A549 (cell line): ENCODE measurements at regions not wholly inside any gene's neighbourhood (a gene's known extent, or its start where the extent isn't known, plus 50 kb on each side); places are given as distances from the start of the nearest gene placed in this dataset.

Experiments used
- BHLHE40 ChIP-seq: IDR thresholded peaks from 2 replicates; pipeline ENCODE4 v1.6.1; 2012; ENCODE audit warnings: low read depth, low read length, inconsistent platforms
- CTCF ChIP-seq: fragments of >200 bp; sonication (Bioruptor Twin); formaldehyde crosslinking; IDR thresholded peaks from 3 replicates; pipeline ENCODE4 v1.5.1; 2016
- E2F6 ChIP-seq: IDR thresholded peaks from 2 replicates; pipeline ENCODE4 v1.6.1; 2012; ENCODE audit warnings: low read depth, borderline replicate concordance
- ELK1 ChIP-seq: fragments of 150-350 bp; IDR thresholded peaks from 2 replicates; pipeline ENCODE4 v1.6.1; 2014; ENCODE audit warnings: low read depth, mild to moderate bottlenecking, low read length
- EP300 ChIP-seq, 2 experiments: fragments of >200 bp; sonication (Bioruptor Twin); formaldehyde crosslinking; IDR thresholded peaks; 2 replicates in 1 of 2; 3 replicates in 1 of 2; pipeline ENCODE4 v1.6.1; 2016 to 2017
- HDAC2 ChIP-seq: fragments of 200-600 bp; sonication (generic); IDR thresholded peaks from 2 replicates; pipeline ENCODE4 v1.6.1; 2016
- MAFK ChIP-seq: fragments of 450-650 bp; IDR thresholded peaks from 2 replicates; pipeline ENCODE4 v1.6.1; 2014; ENCODE audit not compliant: partially characterized antibody
- POLR2A ChIP-seq: IDR thresholded peaks from 2 replicates; pipeline ENCODE4 v1.6.1; 2012; ENCODE audit warnings: mild to moderate bottlenecking, low read length
- RNF2 ChIP-seq: fragments of 200-600 bp; sonication (generic); IDR thresholded peaks from 2 replicates; pipeline ENCODE4 v1.6.1; 2016; ENCODE audit warnings: low read depth, mild to moderate bottlenecking, antibody characterized with exemption, moderate library complexity, borderline replicate concordance
- SREBF2 ChIP-seq: fragments of 450-650 bp; IDR thresholded peaks from 2 replicates; pipeline ENCODE4 v1.6.1; 2014; ENCODE audit warnings: mild to moderate bottlenecking, moderate library complexity
- ZFP36 ChIP-seq: fragments of 450-650 bp; IDR thresholded peaks from 2 replicates; pipeline ENCODE4 v1.6.1; 2014; ENCODE audit warnings: borderline replicate concordance; ENCODE audit not compliant: partially characterized antibody
- ZSCAN20 ChIP-seq: fragments of 250-450 bp; sonication (Bioruptor Pico); IDR thresholded peaks from 2 replicates; pipeline ENCODE4 v1.8.0; 2022; ENCODE audit warnings: mild to moderate bottlenecking, moderate library complexity

GRCh38 chr5:173408946-173409345 is 80.7 kb upstream of the STC2 start:
- TF ChIP-seq CTCF = no peak
- no peak for TF ChIP-seq ELK1
- no peak for TF ChIP-seq HDAC2
- TF ChIP-seq BHLHE40 = no peak
- TF ChIP-seq MAFK = no peak
- TF ChIP-seq E2F6 = no peak
- TF ChIP-seq ZFP36 = no peak
- TF ChIP-seq SREBF2 = no peak
- no peak for TF ChIP-seq EP300 (IDR thresholded peaks at IDR 0.05)
- no peak for TF ChIP-seq POLR2A
- no peak for TF ChIP-seq ZSCAN20
- no peak for TF ChIP-seq RNF2
